ENCODE measurements at regions not wholly inside any gene's neighbourhood (a gene's known extent, or its start where the extent isn't known, plus 50 kb on each side); places are given as distances from the start of the nearest gene placed in this dataset.

- TF ChIP-seq POLR2A (IDR thresholded peaks at IDR 0.05) (no peak), CTCF (IDR thresholded peaks at IDR 0.05) (no peak), EP300 (IDR thresholded peaks at IDR 0.05) (no peak), POLR2AphosphoS5 (IDR thresholded peaks at IDR 0.05) (no peak)
These were observed 148.7 kb upstream of the DOCK10 start for GRCh38 chr2:225190987-225191386.

Measured in suprapubic skin (tissue), 4 donors.